ENCODE measurements at regions not wholly inside any gene's neighbourhood (a gene's known extent, or its start where the extent isn't known, plus 50 kb on each side); places are given as distances from the start of the nearest gene placed in this dataset.
A peak's percentile ranks its signal among the peaks of the same experiment; 100 is the strongest.

GRCh38 chr7:46123-46829 is 146.1 kb upstream of the FAM20C start:
- FAIRE-seq, result no peak
- DNase-seq (ENCODE audit: insufficient read length, low spot score), result no peak
- TF ChIP-seq POLR2A (IDR thresholded peaks at IDR 0.05; ENCODE audit: low read depth, low read length), result no peak

DNA sequence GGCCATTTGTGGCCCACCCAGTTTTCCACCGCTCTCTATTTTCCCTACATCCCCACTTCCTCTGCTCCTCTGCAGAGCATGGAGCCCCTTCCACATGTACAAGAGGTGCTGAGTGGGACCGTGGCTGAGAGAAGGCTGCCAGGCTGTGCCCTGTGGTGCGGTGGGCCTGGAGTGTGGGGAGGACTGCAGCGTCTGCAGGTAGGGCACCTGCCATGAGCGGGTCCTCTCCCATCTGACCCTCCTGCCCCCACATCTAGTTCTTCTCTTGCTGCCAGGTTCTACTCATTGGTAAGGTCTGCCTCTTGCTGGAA is 145.6 kb upstream of the FAM20C start:
- TF ChIP-seq POLR2A (IDR thresholded peaks at IDR 0.05; ENCODE audit: low read depth, low read length), result 0 out of 2 replicates have a peak, but pooled peaks have one; percentile 22
- no peak for DNase-seq (ENCODE audit: insufficient read length, low spot score)
- FAIRE-seq, result no peak

DNA sequence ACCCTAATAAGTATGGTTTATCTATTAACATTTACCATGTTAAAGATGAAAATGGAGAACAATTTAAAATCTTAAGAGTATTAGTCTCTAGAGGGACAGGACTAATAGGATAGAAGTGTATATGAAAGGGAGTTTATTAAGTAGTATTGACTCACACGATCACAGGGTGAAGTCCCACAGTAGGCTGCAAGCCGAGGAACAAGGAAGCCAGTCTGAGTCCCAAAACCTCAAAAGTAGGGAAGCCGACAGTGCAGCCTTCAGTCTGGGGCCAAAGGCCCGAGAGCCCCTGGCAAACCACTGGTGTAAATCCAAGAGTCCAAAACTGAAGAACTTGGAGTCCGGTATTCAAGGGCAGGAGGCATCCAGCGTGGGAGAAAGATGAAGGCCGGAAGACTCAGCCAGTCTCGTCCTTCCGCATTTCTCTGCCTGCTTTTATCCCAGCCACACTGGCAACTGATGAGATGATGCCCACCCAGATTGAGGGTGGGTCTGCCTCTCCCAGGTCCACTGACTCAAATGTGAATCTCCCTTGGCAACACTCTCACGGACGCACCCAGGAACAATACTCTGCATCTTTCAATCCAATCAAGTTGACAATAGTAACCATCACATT is 140.8 kb upstream of the FAM20C start:
- no peak for TF ChIP-seq POLR2A (IDR thresholded peaks at IDR 0.05; ENCODE audit: low read depth, low read length)
- DNase-seq (ENCODE audit: insufficient read length, low spot score) (no peak), FAIRE-seq (no peak)

DNA sequence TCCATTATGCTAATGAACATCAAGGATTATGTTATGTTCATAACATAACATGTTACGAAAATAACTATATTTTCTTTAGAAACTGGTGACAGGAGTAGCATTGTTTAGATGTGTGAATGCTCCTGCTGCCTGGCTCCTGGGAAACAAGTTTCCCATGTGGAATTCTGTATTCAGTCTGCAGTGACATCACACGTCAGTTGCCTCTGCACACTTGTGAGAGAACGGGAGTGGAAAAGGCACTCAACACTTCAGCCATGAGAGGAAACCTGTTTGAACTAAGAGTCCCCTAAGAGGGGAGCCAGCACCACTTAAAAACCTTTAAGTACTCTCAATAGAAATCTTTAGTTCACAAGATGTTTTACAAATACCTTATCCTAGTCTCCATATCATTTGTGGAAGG is 140.3 kb upstream of the FAM20C start:
- no peak for TF ChIP-seq POLR2A (IDR thresholded peaks at IDR 0.05; ENCODE audit: low read depth, low read length)
- DNase-seq (ENCODE audit: insufficient read length, low spot score) (no peak), FAIRE-seq (no peak)

DNA sequence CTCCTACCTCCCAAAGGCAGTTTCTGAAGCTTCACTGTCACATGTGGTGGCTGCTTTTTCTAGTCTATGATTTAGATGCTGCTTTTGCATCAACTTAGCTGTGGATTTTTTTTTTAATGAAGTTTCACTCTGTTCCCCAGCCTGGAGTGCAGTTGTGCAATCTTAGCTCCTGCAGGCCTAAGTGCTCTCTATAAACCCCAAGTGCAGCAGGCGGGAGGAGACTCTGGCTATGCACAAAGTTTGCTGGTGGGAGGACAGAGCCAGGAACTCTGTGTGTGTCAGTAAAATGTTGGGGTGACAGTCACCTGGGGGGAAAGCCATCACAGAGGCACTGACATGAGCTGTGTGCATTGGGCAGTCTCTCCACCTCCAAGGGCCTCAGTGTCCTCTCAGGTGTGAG is 138.8 kb upstream of the FAM20C start:
- TF ChIP-seq POLR2A (IDR thresholded peaks at IDR 0.05; ENCODE audit: low read depth, low read length), result no peak
- DNase-seq (ENCODE audit: insufficient read length, low spot score) (no peak), FAIRE-seq (no peak)

DNA sequence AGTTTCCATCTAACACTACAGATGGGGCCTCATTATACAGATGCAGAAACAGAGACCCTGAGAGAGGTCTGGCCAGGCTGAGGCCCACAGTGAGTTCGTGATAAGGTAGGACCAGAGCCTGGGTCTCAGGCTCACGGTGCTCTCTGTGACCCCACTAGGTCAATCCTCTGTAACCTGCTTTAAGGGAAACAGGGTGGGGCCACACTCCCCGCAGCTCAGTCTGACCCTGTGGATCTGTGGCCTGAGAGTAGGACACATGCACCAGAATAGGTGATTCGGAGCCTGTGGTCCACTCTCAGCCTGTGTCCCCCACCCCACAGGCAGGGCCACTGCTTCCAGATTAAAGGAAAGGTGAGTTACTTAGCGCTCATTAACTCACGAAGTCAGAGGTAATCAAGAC is 137.8 kb upstream of the FAM20C start:
- DNase-seq (ENCODE audit: insufficient read length, low spot score), result no peak
- FAIRE-seq, result no peak

DNA sequence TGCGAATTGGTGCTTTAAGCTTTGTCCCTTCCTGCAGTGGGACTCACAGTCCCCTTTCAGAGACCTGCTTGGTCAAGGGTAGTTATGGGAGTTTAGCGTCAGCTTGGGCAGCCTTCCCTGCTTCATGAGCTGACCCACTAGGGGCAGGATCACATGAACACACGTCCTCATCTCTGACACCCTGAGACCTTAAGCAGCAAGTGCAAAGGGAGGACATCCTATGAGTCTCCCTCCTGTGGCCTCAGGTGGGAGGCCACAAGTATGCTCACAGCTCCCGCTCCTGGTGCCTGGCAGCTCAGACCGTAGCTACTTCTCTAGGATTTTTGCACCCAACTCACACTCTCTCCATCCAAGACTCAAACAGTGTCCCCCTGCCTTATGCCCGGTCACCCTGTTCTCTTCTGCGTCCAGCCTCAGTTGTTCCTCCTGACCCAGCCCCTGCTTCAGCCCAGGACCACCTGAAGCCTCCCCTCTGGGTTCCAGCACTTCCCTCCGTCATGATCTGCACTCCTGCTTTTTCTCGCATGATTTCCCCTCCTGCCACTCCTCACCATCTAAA is 136.6 kb upstream of the FAM20C start:
- TF ChIP-seq POLR2A (IDR thresholded peaks at IDR 0.05; ENCODE audit: low read depth, low read length), result no peak
- no peak for DNase-seq (ENCODE audit: insufficient read length, low spot score)
- no peak for FAIRE-seq

More for the DNA sequence above, 137.8 kb upstream of the FAM20C start:
- no peak for TF ChIP-seq POLR2A (IDR thresholded peaks at IDR 0.05; ENCODE audit: low read depth, low read length)

DNA sequence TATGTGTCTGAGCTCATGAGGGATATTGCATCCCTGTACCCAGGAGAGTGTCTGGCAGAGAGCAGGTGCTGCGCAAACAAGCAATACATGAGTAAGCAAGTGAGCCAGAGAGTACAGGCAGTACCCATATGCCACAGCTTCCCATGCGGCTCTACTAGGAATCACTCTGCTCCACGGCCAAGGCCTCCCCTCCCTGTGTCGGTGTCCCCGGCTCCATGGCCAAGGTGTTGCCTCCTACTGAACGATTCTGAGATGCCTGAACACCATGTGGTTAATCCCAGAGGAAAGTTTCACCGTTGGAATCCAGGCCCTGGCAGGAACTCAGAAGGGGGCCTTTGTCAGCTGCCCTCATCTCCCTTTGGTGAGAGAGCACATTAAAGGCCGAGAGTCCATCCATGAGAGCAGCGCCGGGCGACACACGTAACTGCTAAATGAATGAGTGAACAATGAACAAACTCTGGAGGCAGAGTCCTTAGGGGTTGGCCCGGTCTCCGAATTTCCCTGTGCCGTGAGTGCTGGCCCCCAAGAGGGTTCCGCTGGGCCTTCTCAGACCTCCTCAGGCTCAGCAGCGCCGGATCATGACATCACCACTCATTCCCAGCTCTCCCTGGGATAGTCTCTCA is 136.0 kb upstream of the FAM20C start:
- TF ChIP-seq POLR2A (IDR thresholded peaks at IDR 0.05; ENCODE audit: low read depth, low read length), result no peak
- no peak for FAIRE-seq

GRCh38 chr7:57071-57470 is 135.3 kb upstream of the FAM20C start:
- FAIRE-seq, result no peak
- DNase-seq (ENCODE audit: insufficient read length, low spot score), result no peak
- TF ChIP-seq POLR2A (IDR thresholded peaks at IDR 0.05; ENCODE audit: low read depth, low read length), result no peak

More for the DNA sequence above, 136.0 kb upstream of the FAM20C start:
- no peak for DNase-seq (ENCODE audit: insufficient read length, low spot score)

GRCh38 chr7:57482-58255 is 134.7 kb upstream of the FAM20C start:
- FAIRE-seq (no peak), DNase-seq (ENCODE audit: insufficient read length, low spot score) (no peak)
- no peak for TF ChIP-seq POLR2A (IDR thresholded peaks at IDR 0.05; ENCODE audit: low read depth, low read length)

DNA sequence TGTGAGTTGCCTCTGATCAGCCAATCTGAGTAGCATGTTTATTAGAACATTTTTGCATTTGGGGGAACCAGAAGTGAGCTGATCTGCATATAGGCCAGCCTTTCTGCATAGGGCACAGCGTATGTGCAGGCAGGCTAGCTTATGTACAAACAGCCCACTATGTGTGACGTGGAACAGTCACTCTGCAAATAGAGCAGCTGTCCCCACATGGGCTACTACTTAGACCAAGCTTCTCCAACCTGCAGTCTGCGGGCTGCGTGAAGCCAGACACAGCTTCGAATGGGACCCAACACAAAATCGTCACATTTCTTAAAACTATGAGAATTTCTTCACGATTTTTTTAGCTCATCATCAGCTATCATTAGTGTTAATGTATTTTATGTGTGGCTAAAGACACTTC is 134.1 kb upstream of the FAM20C start:
- no peak for FAIRE-seq
- TF ChIP-seq POLR2A (IDR thresholded peaks at IDR 0.05; ENCODE audit: low read depth, low read length), result no peak
- no peak for DNase-seq (ENCODE audit: insufficient read length, low spot score)

DNA sequence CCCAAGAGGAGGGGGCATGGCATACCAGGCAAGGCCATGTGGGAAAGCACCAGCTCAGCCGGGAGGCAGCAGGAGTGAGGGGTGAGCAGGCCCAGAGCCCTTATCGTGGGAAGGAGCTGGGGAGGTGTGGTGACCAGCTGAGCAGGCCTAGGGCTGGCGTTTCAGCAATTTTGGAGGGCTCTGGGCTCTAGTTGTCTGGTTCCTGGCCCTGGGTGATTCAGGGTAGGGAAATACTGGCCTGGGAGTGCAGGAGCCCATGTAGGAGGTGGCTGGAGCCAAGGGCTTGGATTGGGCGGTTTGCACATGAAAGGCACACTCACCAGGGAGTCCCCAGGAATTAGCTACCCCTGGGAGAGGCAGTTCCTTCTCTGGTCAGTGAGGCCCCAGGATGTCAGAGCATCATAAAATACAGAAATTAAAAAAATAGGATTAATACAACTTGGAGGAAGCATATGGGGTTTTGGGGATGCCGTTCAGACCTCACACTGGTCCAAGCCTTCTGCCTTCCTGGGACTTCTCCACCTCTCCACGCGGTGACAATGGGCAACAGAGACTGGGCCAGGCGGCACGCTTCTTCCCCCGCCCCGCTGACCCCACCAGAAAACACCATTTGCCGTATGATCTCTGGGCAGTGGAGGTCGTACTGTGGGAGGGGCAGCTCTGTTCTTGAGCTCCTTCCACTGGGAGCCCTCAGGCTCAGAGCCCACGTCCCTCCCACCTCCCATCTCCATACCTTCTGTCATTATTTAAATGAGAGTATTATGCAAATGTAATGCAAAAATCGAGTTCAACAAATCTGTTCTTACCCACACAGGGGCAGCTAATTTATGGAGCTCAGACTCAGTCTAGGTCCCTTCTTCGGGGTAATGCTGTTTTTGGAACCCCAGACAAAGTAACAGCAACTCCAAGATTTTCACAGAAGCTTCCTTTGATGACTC is 133.0 kb upstream of the FAM20C start:
- FAIRE-seq (no peak), DNase-seq (ENCODE audit: insufficient read length, low spot score) (no peak)
- no peak for TF ChIP-seq POLR2A (IDR thresholded peaks at IDR 0.05; ENCODE audit: low read depth, low read length)

Data from H54 (cell line).